ENCODE measurements at regions not wholly inside any gene's neighbourhood (a gene's known extent, or its start where the extent isn't known, plus 50 kb on each side); places are given as distances from the start of the nearest gene placed in this dataset.
A peak's percentile ranks its signal among the peaks of the same experiment; 100 is the strongest.

DNA sequence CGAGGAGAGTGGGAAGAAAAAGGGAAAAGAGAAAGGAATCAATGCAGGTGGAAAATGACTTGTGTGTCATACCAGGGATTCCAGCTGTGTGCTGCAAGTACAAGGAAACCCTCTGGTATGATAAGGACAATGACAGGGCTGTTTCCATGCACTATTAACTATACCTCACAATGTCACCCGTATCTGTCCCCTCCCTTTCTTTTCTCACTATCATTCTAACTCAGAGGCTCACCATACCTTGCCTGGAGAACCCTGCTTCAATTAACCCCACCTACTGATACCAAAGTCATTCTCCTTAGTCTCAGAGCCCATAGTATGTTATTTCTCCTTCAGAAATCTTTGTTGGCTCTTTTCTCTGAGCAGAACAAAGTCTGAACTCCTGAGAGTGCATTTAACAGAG is 236.2 kb upstream of the NREP start:
- Histone ChIP-seq H4K5ac (ENCODE audit: low read depth, low read length) (no peak overlapping the region; the same call in 1 of the 2 replicates), H3K4me3 (ENCODE audit: insufficient read depth, low read depth, low read length) (no peak overlapping the region), H2AK9ac (replicated peaks; ENCODE audit: low read depth, low read length, poor library complexity) (no peak overlapping the region), H3K56ac (ENCODE audit: extremely low read depth, insufficient read depth, low read length) (no peak overlapping the region), H3K36me3 (ENCODE audit: control insufficient read depth, insufficient read depth, low read length) (no peaks in the 10 kb centered on the region), H2BK15ac (ENCODE audit: low read depth, low read length) (peak overlapping the region; percentile 72; the same call in 2 of the 3 replicates), H4K8ac (ENCODE audit: low read depth in 2 of 2, low read length in 2 of 2) (peak overlapping the region in 1 of 2 experiments; percentile 34; a peak in 2 of 4 replicates), H3K79me1 (ENCODE audit: low read depth in 1 of 2, low read length in 2 of 2) (no peaks in the 10 kb centered on the region), H3K18ac (ENCODE audit: low read depth, low read length) (peak overlapping the region; percentile 67; the same call in 1 of the 2 replicates), H3K9me1 (ENCODE audit: insufficient read depth, low read length) (0 out of 2 replicates have a peak, but pooled peaks cover 3% of the 10 kb centered on the region), H2BK5ac (ENCODE audit: low read depth, low read length, poor library complexity, severe bottlenecking) (no peak overlapping the region), H4K91ac (ENCODE audit: insufficient read depth, low read depth, low read length) (peak overlapping the region; percentile 63), H4K20me1 (ENCODE audit: insufficient read depth, low read length) (no peaks in the 10 kb centered on the region), H2AK5ac (ENCODE audit: low read depth, low read length) (peak overlapping the region; percentile 36; the same call in 1 of the 2 replicates), H3K9me3 (ENCODE audit: control insufficient read depth, insufficient read depth, low read length) (no peaks in the 10 kb centered on the region), H3K14ac (replicated peaks; ENCODE audit: low read depth, low read length) (peak overlapping the region; percentile 19; the same call in 1 of the 2 replicates), H2AFZ (replicated peaks; ENCODE audit: low read length, poor library complexity) (no peak overlapping the region), H2BK120ac (ENCODE audit: low read depth, low read length) (peak overlapping the region; percentile 46; the same call in 1 of the 2 replicates), H3K27ac (ENCODE audit: insufficient read depth, low read length) (no peak overlapping the region), H3K4me1 (ENCODE audit: control insufficient read depth, insufficient read depth, low read length) (peaks cover 3% of the 10 kb centered on the region; the same call in 1 of the 2 replicates), H3K9ac (ENCODE audit: low read depth, low read length) (no peak overlapping the region), H2BK20ac (ENCODE audit: low read depth, low read length) (peak overlapping the region; percentile 64), H3K23ac (ENCODE audit: low read depth, low read length) (no peak overlapping the region), H3K4ac (ENCODE audit: low read depth, low read length) (no peak overlapping the region), H3K27me3 (ENCODE audit: control insufficient read depth, insufficient read depth, low read length) (no peaks in the 10 kb centered on the region), H3K4me2 (ENCODE audit: low read depth, low read length) (no peak overlapping the region)
- ChIA-PET POLR2A (ENCODE audit: unreplicated experiment) (no interaction called here), CTCF (no interaction called here)
- DNase-seq (no peak), ATAC-seq (ENCODE audit: low read depth) (no peak)
- dilution Hi-C loops (cut with HindIII; ENCODE audit: low sequenced_read_pairs, unreplicated experiment): no loop called here
- no TSS peak for BruUV-seq (replicated peaks)
- 80% methylated on average over 1 of the region's 2 CpGs; no CpG with 5 or more reads in 1 of the 2 experiments for WGBS, 2 experiments (ENCODE audit: extremely low coverage in 2 of 2, insufficient read length in 1 of 2)
- TF ChIP-seq USF2 (IDR thresholded peaks at IDR 0.05; ENCODE audit: low read depth, low read length): no peak
- no peak for TF ChIP-seq RCOR1 (IDR thresholded peaks at IDR 0.05; ENCODE audit: insufficient replicate concordance, low read length)
- no peak for TF ChIP-seq MAZ (IDR thresholded peaks at IDR 0.05; ENCODE audit: borderline replicate concordance, low read depth, low read length)
- TF ChIP-seq RFX5 (IDR thresholded peaks at IDR 0.05; ENCODE audit: low read depth, low read length): no peak
- TF ChIP-seq MAFK (IDR thresholded peaks at IDR 0.05; ENCODE audit: low read depth, low read length): no peak
- intact Hi-C loops (cut with micrococcal nuclease): no loop called here
- in situ Hi-C loops (cut with MboI; ENCODE audit: low sequenced_read_pairs): no loop called here
